Cardiac muscle cell (in vitro differentiated cells and primary cell): ENCODE measurements at regions not wholly inside any gene's neighbourhood (a gene's known extent, or its start where the extent isn't known, plus 50 kb on each side); places are given as distances from the start of the nearest gene placed in this dataset.
"Not testable (repeated sequence)": the region's sequence is repeated elsewhere in the genome, so short reads cannot be mapped to it uniquely, and the experiment has no call there.

Source experiments
- DNase-seq, 2 donors: peaks; one replicate each; pipeline versions ENCODE4 v3.0.0 to v3.0.0-alpha.2; 2010 to 2017; ENCODE audit warnings: low read depth in 1 of 2, low spot score in 1 of 2
- H3K27ac ChIP-seq: fragments of 200-600 bp; sonication (generic); 2 replicates; pipeline ENCODE4 v1.5.1; 2016
- H3K27me3 ChIP-seq: fragments of 200-600 bp; sonication (generic); 2 replicates; pipeline ENCODE4 v1.6.0; 2016; ENCODE audit warnings: control low read depth
- H3K36me3 ChIP-seq: fragments of 200-600 bp; sonication (generic); 2 replicates; pipeline ENCODE4 v1.5.1; 2016; ENCODE audit warnings: control low read depth
- H3K4me1 ChIP-seq: fragments of 200-600 bp; sonication (generic); 2 replicates; pipeline ENCODE4 v1.8.1; 2017; ENCODE audit warnings: low read depth, mild to moderate bottlenecking, mixed run types
- H3K4me3 ChIP-seq: fragments of 200-600 bp; sonication (generic); 2 replicates; pipeline ENCODE4 v1.5.1; 2016; ENCODE audit warnings: mild to moderate bottlenecking
- H3K9me3 ChIP-seq: fragments of 200-600 bp; sonication (generic); 2 replicates; pipeline ENCODE4 v1.5.1; 2017; ENCODE audit warnings: low read depth, mild to moderate bottlenecking, control low read depth
- CTCF ChIP-seq: IDR thresholded peaks from 2 replicates; pipeline ENCODE4 v1.5.1; 2012; ENCODE audit warnings: low read depth, mild to moderate bottlenecking, low read length

GRCh38 chr4:155441475-155441874 lies 64.7 kb upstream of the MAP9 start:
- Histone ChIP-seq H3K36me3 (no peaks in the 10 kb centered on the region), H3K27ac (no peak overlapping the region), H3K9me3 (no peaks in the 10 kb centered on the region), H3K27me3 (no peaks in the 10 kb centered on the region), H3K4me1 (no peaks in the 10 kb centered on the region), H3K4me3 (no peak overlapping the region)
- TF ChIP-seq CTCF = no peak
- DNase-seq = peak in 1 of 2 donors; percentile 3

- H3K4me1 ChIP-seq, H3K9me3 ChIP-seq, H3K27me3 ChIP-seq, H3K27ac ChIP-seq, DNase-seq, H3K4me3 ChIP-seq, H3K36me3 ChIP-seq: not testable (repeated sequence)
These were observed 63.0 kb upstream of the MAP9 start for GRCh38 chr4:155439760-155440159.

GRCh38 chr4:155434904-155435303 lies 58.1 kb upstream of the MAP9 start:
- no peak overlapping the region for H3K27ac ChIP-seq
- no peaks in the 10 kb centered on the region for H3K27me3 ChIP-seq
- no peak for TF ChIP-seq CTCF
- no peaks in the 10 kb centered on the region for H3K4me1 ChIP-seq
- no peak overlapping the region for H3K4me3 ChIP-seq
- DNase-seq = peak in 1 of 2 donors; percentile 55
- H3K9me3 ChIP-seq = no peaks in the 10 kb centered on the region
- H3K36me3 ChIP-seq = no peaks in the 10 kb centered on the region

GRCh38 chr4:155434366-155434765 lies 57.6 kb upstream of the MAP9 start:
- no peaks in the 10 kb centered on the region for H3K4me1 ChIP-seq
- no peaks in the 10 kb centered on the region for H3K36me3 ChIP-seq
- TF ChIP-seq CTCF = no peak
- no peak overlapping the region for H3K4me3 ChIP-seq
- H3K27me3 ChIP-seq = no peaks in the 10 kb centered on the region
- no peak for DNase-seq
- no peaks in the 10 kb centered on the region for H3K9me3 ChIP-seq
- H3K27ac ChIP-seq = no peak overlapping the region

- Histone ChIP-seq H3K9me3 (no peaks in the 10 kb centered on the region), H3K27me3 (no peaks in the 10 kb centered on the region), H3K36me3 (no peaks in the 10 kb centered on the region), H3K4me3 (no peak overlapping the region), H3K27ac (no peak overlapping the region), H3K4me1 (no peaks in the 10 kb centered on the region)
- no peak for TF ChIP-seq CTCF
- peak in 1 of 2 donors; percentile 27 for DNase-seq
These were observed 57.0 kb upstream of the MAP9 start for GRCh38 chr4:155433636-155434360.

- no peaks in the 10 kb centered on the region for H3K36me3 ChIP-seq
- DNase-seq = no peak
- H3K27me3 ChIP-seq = no peaks in the 10 kb centered on the region
- no peak overlapping the region for H3K4me3 ChIP-seq
- TF ChIP-seq CTCF = no peak
- H3K27ac ChIP-seq = no peak overlapping the region
- H3K4me1 ChIP-seq = no peaks in the 10 kb centered on the region
- no peaks in the 10 kb centered on the region for H3K9me3 ChIP-seq
These were observed 54.4 kb upstream of the MAP9 start for GRCh38 chr4:155430895-155431795.
